Fibroblast of lung (primary cell): ENCODE measurements at regions not wholly inside any gene's neighbourhood (a gene's known extent, or its start where the extent isn't known, plus 50 kb on each side); places are given as distances from the start of the nearest gene placed in this dataset.
"Not testable (repeated sequence)": the region's sequence is repeated elsewhere in the genome, so short reads cannot be mapped to it uniquely, and the experiment has no call there.

Experiments used
- CTCF ChIP-seq, 2 donors: IDR thresholded peaks in 1 of 2; conservative IDR thresholded peaks in 1 of 2; 1 replicate in 1 of 2; 2 replicates in 1 of 2; pipeline ENCODE4 v1.5.1; 2011 to 2012; ENCODE audit warnings: low read length in 2 of 2, control low read depth in 1 of 2, inconsistent platforms in 1 of 2, low read depth in 1 of 2, mild to moderate bottlenecking in 1 of 2
- EZH2 ChIP-seq: IDR thresholded peaks from 2 replicates; pipeline ENCODE4 v1.5.1; 2012; ENCODE audit warnings: low read length, control low read depth, mild to moderate bottlenecking; ENCODE audit errors: missing control alignments

DNA sequence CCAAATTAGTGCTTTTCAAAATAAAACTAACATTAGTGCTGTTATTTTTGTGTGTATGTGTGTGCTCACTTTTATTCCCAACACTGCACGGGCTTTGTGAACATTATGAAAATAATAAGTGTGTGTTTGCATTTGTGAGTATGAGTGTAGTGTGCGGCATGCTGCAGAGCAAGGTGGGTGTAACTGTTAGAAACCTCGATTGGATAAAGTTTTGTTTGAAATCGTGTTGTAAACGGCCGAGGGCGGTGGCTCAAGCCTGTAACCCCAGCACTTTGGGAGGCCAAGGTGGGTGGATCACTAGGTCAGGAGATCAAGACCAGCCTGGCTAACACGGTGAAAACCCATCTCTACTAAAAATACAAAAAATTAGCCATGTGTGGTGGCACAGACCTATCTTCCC, 352.0 kb downstream of the MDFIC start:
- not testable (repeated sequence) for TF ChIP-seq CTCF (conservative IDR thresholded peaks at IDR 0.05 in 1 of 2, IDR thresholded peaks at IDR 0.05 in 1 of 2; ENCODE audit: low read depth in 1 of 2, low read length in 2 of 2); EZH2
